ENCODE measurements at regions not wholly inside any gene's neighbourhood (a gene's known extent, or its start where the extent isn't known, plus 50 kb on each side); places are given as distances from the start of the nearest gene placed in this dataset.

DNA sequence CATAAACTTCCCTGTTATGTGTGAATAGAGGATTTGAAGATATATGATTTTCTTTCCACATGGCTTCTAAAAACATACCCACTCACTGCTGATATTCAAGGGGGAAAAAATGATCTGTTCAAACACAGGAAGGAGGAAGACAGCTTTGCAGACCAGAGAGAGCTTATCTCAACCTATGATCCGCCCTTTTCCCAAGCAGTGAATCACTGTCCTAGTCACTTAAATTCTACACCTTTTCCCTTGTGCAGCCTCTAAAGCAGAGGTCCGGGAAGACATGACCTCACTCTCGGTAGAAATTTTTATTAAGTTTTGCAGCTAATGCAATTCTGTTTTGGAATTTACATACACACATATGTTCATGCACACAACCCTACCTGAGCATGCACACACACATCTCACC, 197.2 kb downstream of the DIRAS2 start:
- Histone ChIP-seq H3K36me3 (ENCODE audit: insufficient read depth) (no peaks in the 10 kb centered on the region), H3K4me3 (no peak overlapping the region), H3F3A (replicated peaks; ENCODE audit: low read depth) (no peaks in the 10 kb centered on the region), H3K27me3 (ENCODE audit: insufficient read depth) (no peaks in the 10 kb centered on the region), H3K27ac (ENCODE audit: low read depth) (no peak overlapping the region), H3K4me2 (no peak overlapping the region), H3K4me1 (ENCODE audit: insufficient read depth) (peaks cover 25% of the 10 kb centered on the region), H3K9me2 (ENCODE audit: insufficient read depth) (peaks cover 12% of the 10 kb centered on the region), H2AFZ (no peak overlapping the region), H3K79me2 (replicated peaks; ENCODE audit: insufficient read depth) (no peaks in the 10 kb centered on the region), H4K20me1 (replicated peaks; ENCODE audit: insufficient read depth) (no peaks in the 10 kb centered on the region)
- H3K27me3 Mint-ChIP-seq (ENCODE audit: insufficient read depth, low read depth, poor library complexity): no peaks in the 10 kb centered on the region
- no peak overlapping the region for H3K4me3 Mint-ChIP-seq
- peaks cover 18% of the 10 kb centered on the region for H3K4me1 Mint-ChIP-seq
- DNase-seq (ENCODE audit: low spot score) (no peak), ATAC-seq (no peak)
- no peaks in the 10 kb centered on the region for H3K36me3 Mint-ChIP-seq (ENCODE audit: low read depth)
- H3K9me3 Mint-ChIP-seq: peaks cover 2% of the 10 kb centered on the region; the same call in 1 of the 3 replicates
- no peak overlapping the region for H3K27ac Mint-ChIP-seq
- TF ChIP-seq STAT1 (IDR thresholded peaks at IDR 0.05; ENCODE audit: unreplicated experiment) (no peak), CREB1 (CRISPR knock-in tag; IDR thresholded peaks at IDR 0.05; ENCODE audit: low read depth) (no peak)

DNA sequence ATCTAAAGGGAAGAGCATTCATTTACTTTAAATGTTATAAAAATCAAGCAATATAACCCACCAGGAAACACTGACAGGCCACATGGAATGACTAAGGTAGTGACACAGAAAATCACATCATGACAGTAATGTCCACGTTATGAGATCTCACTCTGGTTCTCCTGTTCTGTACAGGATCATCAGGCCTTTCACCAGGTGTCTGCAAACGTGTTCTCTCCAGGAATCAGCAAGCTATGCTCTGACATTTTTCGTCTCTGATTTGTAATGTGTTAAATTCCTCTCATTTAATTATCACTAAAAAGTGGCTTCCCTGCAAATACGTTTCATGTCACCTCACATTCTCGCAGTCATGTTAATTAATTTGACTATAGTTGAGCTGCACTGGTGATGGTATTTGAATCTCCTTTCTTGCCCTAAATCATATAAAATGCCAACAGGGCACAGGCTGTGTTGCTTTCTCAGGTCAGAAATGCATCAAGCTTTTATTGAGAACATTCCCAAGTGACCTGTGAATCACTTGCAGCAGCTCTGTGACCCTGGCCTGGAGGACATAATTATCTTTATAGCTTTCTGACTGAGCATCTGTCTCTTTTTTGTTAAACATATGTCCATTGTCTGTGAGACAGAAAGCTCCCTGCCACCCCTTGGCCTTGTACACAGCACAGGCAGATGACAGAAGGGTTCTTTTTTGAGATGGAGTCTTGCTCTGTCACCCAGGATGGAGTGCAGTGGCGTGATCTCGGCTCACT, 196.2 kb downstream of the DIRAS2 start:
- Histone ChIP-seq H3K4me3 (no peak overlapping the region), H3F3A (replicated peaks; ENCODE audit: low read depth) (no peaks in the 10 kb centered on the region), H3K4me2 (no peak overlapping the region), H3K27me3 (ENCODE audit: insufficient read depth) (no peaks in the 10 kb centered on the region), H3K36me3 (ENCODE audit: insufficient read depth) (no peaks in the 10 kb centered on the region), H3K27ac (ENCODE audit: low read depth) (no peak overlapping the region), H2AFZ (no peak overlapping the region), H4K20me1 (replicated peaks; ENCODE audit: insufficient read depth) (no peaks in the 10 kb centered on the region), H3K79me2 (replicated peaks; ENCODE audit: insufficient read depth) (no peaks in the 10 kb centered on the region), H3K4me1 (ENCODE audit: insufficient read depth) (peaks cover 25% of the 10 kb centered on the region), H3K9me2 (ENCODE audit: insufficient read depth) (peaks cover 16% of the 10 kb centered on the region)
- ATAC-seq: no peak
- no peak overlapping the region for H3K27ac Mint-ChIP-seq
- no peaks in the 10 kb centered on the region for H3K36me3 Mint-ChIP-seq (ENCODE audit: low read depth)
- H3K4me1 Mint-ChIP-seq: peaks cover 18% of the 10 kb centered on the region
- no peaks in the 10 kb centered on the region for H3K27me3 Mint-ChIP-seq (ENCODE audit: insufficient read depth, low read depth, poor library complexity)
- peaks cover 2% of the 10 kb centered on the region; the same call in 1 of the 3 replicates for H3K9me3 Mint-ChIP-seq
- DNase-seq (ENCODE audit: low spot score): no peak
- H3K4me3 Mint-ChIP-seq: no peak overlapping the region
- TF ChIP-seq NANOG (IDR thresholded peaks at IDR 0.05; ENCODE audit: borderline replicate concordance): no peak
- TF ChIP-seq STAT1 (IDR thresholded peaks at IDR 0.05; ENCODE audit: unreplicated experiment): no peak
- TF ChIP-seq, protein P1, sequence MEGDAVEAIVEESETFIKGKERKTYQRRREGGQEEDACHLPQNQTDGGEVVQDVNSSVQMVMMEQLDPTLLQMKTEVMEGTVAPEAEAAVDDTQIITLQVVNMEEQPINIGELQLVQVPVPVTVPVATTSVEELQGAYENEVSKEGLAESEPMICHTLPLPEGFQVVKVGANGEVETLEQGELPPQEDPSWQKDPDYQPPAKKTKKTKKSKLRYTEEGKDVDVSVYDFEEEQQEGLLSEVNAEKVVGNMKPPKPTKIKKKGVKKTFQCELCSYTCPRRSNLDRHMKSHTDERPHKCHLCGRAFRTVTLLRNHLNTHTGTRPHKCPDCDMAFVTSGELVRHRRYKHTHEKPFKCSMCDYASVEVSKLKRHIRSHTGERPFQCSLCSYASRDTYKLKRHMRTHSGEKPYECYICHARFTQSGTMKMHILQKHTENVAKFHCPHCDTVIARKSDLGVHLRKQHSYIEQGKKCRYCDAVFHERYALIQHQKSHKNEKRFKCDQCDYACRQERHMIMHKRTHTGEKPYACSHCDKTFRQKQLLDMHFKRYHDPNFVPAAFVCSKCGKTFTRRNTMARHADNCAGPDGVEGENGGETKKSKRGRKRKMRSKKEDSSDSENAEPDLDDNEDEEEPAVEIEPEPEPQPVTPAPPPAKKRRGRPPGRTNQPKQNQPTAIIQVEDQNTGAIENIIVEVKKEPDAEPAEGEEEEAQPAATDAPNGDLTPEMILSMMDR (conservative IDR thresholded peaks at IDR 0.05; ENCODE audit: low read depth in 2 of 2): no peak
- TF ChIP-seq EZH2phosphoT487 (IDR thresholded peaks at IDR 0.05; ENCODE audit: unreplicated experiment): no peak
- TF ChIP-seq, protein P2, sequence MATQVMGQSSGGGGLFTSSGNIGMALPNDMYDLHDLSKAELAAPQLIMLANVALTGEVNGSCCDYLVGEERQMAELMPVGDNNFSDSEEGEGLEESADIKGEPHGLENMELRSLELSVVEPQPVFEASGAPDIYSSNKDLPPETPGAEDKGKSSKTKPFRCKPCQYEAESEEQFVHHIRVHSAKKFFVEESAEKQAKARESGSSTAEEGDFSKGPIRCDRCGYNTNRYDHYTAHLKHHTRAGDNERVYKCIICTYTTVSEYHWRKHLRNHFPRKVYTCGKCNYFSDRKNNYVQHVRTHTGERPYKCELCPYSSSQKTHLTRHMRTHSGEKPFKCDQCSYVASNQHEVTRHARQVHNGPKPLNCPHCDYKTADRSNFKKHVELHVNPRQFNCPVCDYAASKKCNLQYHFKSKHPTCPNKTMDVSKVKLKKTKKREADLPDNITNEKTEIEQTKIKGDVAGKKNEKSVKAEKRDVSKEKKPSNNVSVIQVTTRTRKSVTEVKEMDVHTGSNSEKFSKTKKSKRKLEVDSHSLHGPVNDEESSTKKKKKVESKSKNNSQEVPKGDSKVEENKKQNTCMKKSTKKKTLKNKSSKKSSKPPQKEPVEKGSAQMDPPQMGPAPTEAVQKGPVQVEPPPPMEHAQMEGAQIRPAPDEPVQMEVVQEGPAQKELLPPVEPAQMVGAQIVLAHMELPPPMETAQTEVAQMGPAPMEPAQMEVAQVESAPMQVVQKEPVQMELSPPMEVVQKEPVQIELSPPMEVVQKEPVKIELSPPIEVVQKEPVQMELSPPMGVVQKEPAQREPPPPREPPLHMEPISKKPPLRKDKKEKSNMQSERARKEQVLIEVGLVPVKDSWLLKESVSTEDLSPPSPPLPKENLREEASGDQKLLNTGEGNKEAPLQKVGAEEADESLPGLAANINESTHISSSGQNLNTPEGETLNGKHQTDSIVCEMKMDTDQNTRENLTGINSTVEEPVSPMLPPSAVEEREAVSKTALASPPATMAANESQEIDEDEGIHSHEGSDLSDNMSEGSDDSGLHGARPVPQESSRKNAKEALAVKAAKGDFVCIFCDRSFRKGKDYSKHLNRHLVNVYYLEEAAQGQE (IDR thresholded peaks at IDR 0.05; ENCODE audit: unreplicated experiment): no peak
- TF ChIP-seq, protein P3, sequence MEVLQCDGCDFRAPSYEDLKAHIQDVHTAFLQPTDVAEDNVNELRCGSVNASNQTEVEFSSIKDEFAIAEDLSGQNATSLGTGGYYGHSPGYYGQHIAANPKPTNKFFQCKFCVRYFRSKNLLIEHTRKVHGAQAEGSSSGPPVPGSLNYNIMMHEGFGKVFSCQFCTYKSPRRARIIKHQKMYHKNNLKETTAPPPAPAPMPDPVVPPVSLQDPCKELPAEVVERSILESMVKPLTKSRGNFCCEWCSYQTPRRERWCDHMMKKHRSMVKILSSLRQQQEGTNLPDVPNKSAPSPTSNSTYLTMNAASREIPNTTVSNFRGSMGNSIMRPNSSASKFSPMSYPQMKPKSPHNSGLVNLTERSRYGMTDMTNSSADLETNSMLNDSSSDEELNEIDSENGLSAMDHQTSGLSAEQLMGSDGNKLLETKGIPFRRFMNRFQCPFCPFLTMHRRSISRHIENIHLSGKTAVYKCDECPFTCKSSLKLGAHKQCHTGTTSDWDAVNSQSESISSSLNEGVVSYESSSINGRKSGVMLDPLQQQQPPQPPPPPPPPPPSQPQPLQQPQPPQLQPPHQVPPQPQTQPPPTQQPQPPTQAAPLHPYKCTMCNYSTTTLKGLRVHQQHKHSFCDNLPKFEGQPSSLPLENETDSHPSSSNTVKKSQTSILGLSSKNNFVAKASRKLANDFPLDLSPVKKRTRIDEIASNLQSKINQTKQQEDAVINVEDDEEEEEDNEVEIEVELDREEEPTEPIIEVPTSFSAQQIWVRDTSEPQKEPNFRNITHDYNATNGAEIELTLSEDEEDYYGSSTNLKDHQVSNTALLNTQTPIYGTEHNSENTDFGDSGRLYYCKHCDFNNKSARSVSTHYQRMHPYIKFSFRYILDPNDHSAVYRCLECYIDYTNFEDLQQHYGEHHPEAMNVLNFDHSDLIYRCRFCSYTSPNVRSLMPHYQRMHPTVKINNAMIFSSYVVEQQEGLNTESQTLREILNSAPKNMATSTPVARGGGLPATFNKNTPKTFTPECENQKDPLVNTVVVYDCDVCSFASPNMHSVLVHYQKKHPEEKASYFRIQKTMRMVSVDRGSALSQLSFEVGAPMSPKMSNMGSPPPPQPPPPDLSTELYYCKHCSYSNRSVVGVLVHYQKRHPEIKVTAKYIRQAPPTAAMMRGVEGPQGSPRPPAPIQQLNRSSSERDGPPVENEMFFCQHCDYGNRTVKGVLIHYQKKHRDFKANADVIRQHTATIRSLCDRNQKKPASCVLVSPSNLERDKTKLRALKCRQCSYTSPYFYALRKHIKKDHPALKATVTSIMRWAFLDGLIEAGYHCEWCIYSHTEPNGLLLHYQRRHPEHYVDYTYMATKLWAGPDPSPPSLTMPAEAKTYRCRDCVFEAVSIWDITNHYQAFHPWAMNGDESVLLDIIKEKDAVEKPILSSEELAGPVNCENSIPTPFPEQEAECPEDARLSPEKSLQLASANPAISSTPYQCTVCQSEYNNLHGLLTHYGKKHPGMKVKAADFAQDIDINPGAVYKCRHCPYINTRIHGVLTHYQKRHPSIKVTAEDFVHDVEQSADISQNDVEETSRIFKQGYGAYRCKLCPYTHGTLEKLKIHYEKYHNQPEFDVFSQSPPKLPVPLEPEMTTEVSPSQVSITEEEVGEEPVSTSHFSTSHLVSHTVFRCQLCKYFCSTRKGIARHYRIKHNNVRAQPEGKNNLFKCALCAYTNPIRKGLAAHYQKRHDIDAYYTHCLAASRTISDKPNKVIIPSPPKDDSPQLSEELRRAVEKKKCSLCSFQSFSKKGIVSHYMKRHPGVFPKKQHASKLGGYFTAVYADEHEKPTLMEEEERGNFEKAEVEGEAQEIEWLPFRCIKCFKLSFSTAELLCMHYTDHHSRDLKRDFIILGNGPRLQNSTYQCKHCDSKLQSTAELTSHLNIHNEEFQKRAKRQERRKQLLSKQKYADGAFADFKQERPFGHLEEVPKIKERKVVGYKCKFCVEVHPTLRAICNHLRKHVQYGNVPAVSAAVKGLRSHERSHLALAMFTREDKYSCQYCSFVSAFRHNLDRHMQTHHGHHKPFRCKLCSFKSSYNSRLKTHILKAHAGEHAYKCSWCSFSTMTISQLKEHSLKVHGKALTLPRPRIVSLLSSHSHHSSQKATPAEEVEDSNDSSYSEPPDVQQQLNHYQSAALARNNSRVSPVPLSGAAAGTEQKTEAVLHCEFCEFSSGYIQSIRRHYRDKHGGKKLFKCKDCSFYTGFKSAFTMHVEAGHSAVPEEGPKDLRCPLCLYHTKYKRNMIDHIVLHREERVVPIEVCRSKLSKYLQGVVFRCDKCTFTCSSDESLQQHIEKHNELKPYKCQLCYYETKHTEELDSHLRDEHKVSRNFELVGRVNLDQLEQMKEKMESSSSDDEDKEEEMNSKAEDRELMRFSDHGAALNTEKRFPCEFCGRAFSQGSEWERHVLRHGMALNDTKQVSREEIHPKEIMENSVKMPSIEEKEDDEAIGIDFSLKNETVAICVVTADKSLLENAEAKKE (CRISPR knock-in tag; IDR thresholded peaks at IDR 0.05): no peak
- TF ChIP-seq, protein P4, sequence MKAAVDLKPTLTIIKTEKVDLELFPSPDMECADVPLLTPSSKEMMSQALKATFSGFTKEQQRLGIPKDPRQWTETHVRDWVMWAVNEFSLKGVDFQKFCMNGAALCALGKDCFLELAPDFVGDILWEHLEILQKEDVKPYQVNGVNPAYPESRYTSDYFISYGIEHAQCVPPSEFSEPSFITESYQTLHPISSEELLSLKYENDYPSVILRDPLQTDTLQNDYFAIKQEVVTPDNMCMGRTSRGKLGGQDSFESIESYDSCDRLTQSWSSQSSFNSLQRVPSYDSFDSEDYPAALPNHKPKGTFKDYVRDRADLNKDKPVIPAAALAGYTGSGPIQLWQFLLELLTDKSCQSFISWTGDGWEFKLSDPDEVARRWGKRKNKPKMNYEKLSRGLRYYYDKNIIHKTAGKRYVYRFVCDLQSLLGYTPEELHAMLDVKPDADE (IDR thresholded peaks at IDR 0.05): no peak

All from GM23338 (cell line).